GM12878 (cell line): ENCODE measurements at regions not wholly inside any gene's neighbourhood (a gene's known extent, or its start where the extent isn't known, plus 50 kb on each side); places are given as distances from the start of the nearest gene placed in this dataset.
"Not testable (repeated sequence)": the region's sequence is repeated elsewhere in the genome, so short reads cannot be mapped to it uniquely, and the experiment has no call there.

Source experiments
- ATAC-seq: fragments of 200-7000 bp; cut with Tn5 transposase; 3 replicates; pipeline ENCODE4 v1.9.1; 2020; ENCODE audit warnings: mild to moderate bottlenecking, moderate library complexity
- BruUV-seq: library from RNA; stranded (reverse); fragments of 400-500 nt; replicated peaks from 2 replicates; lab custom pipeline; 2021; lab: Mats Ljungman, UMichigan
- CTCF ChIA-PET: fragments of 300-600 bp; sonication (Branson Sonifier 250); formaldehyde crosslinking; extraction: SDS; loops from one replicate; lab custom pipeline; 2021; ENCODE audit warnings: inconsistent platforms; lab: Yijun Ruan, JAX
- POLR2A ChIA-PET: fragments of 350-600 bp; formaldehyde crosslinking; extraction: SDS; loops from one replicate; lab custom pipeline; 2021; ENCODE audit warnings: inconsistent platforms; lab: Charles Lee
- RAD21 ChIA-PET: fragments of 300-600 bp; sonication (Branson Sonifier 250); formaldehyde crosslinking; loops from one replicate; lab custom pipeline; 2023; ENCODE audit warnings: antibody characterized with exemption; ENCODE audit not compliant: unreplicated experiment; lab: Charles Lee
- SMC1A ChIA-PET: fragments of 300-600 bp; sonication (Branson Sonifier 250); formaldehyde crosslinking; loops from one replicate; lab custom pipeline; 2023; ENCODE audit not compliant: unreplicated experiment, uncharacterized antibody; lab: Charles Lee
- DNase-seq: peaks from one replicate; pipeline ENCODE4 v3.0.0-alpha.2; 2011; ENCODE audit warnings: low read depth, low spot score
- FAIRE-seq: peaks from 3 replicates; lab custom pipeline; 2011; peaks lifted over from hg19 to GRCh38; lab: Jason Lieb, UNC
- H2AFZ ChIP-seq: 2 replicates; pipeline ENCODE4 v1.6.0; 2011; ENCODE audit warnings: low read depth, low read length, control low read depth; ENCODE audit not compliant: control insufficient read depth
- H3K27ac ChIP-seq: 2 replicates; pipeline ENCODE4 v1.5.1; 2011; ENCODE audit warnings: control low read depth; ENCODE audit not compliant: control insufficient read depth, insufficient read depth
- H3K27me3 ChIP-seq, 2 experiments: replicated peaks in 1 of 2; 2 replicates each; pipeline versions ENCODE4 v1.6.0 to v1.6.1; 2011; ENCODE audit warnings: low read length in 1 of 2; ENCODE audit not compliant: control insufficient read depth in 2 of 2, insufficient read depth in 2 of 2
- H3K36me3 ChIP-seq, 2 experiments: 2 replicates each; pipeline ENCODE4 v1.5.1; 2011; ENCODE audit warnings: low read length in 1 of 2; ENCODE audit not compliant: control insufficient read depth in 2 of 2, insufficient read depth in 2 of 2
- H3K4me1 ChIP-seq: 2 replicates; pipeline ENCODE4 v1.6.1; 2011; ENCODE audit warnings: mild to moderate bottlenecking, low read length, moderate library complexity, mixed read lengths; ENCODE audit not compliant: control insufficient read depth, insufficient read depth
- H3K4me2 ChIP-seq: 2 replicates; pipeline ENCODE4 v1.6.0; 2011; ENCODE audit warnings: control low read depth; ENCODE audit not compliant: control insufficient read depth, insufficient read depth
- H3K4me3 ChIP-seq: fragments of 200-600 bp; sonication (generic); 2 replicates; pipeline ENCODE4 v1.5.1; 2016
- H3K79me2 ChIP-seq: 2 replicates; pipeline ENCODE4 v1.6.0; 2011; ENCODE audit warnings: low read length; ENCODE audit not compliant: control insufficient read depth, insufficient read depth
- H3K9ac ChIP-seq: 2 replicates; pipeline ENCODE4 v1.8.0; 2011; ENCODE audit warnings: low read length, control low read depth, mixed read lengths; ENCODE audit not compliant: control insufficient read depth, insufficient read depth
- H3K9me3 ChIP-seq: replicated peaks from 3 replicates; pipeline ENCODE4 v1.5.1; 2011; ENCODE audit warnings: mild to moderate bottlenecking, low read length; ENCODE audit not compliant: control insufficient read depth, insufficient read depth
- H4K20me1 ChIP-seq: 2 replicates; pipeline ENCODE4 v1.6.0; 2011; ENCODE audit not compliant: control insufficient read depth, insufficient read depth
- FOXM1 ChIP-seq: IDR thresholded peaks from 2 replicates; pipeline ENCODE4 v1.6.1; 2012; ENCODE audit warnings: low read depth, mild to moderate bottlenecking, inconsistent platforms, low read length, moderate library complexity
- MXI1 ChIP-seq: fragments of 150-350 bp; IDR thresholded peaks from 2 replicates; pipeline ENCODE4 v1.6.1; 2011; ENCODE audit warnings: low read depth, mild to moderate bottlenecking, inconsistent platforms, low read length, improper control_type of control experiment
- SMARCA5 ChIP-seq: fragments of 450-650 bp; IDR thresholded peaks from 2 replicates; pipeline ENCODE4 v1.6.1; 2017; ENCODE audit warnings: mild to moderate bottlenecking
- TAF1 ChIP-seq: IDR thresholded peaks from 2 replicates; pipeline ENCODE4 v1.6.1; 2011; ENCODE audit warnings: mild to moderate bottlenecking, low read depth, low read length, borderline replicate concordance
- ZNF24 ChIP-seq: fragments of 450-650 bp; IDR thresholded peaks from 2 replicates; pipeline ENCODE4 v1.6.1; 2017; ENCODE audit warnings: antibody characterized with exemption, mild to moderate bottlenecking
- ZNF274 ChIP-seq: IDR thresholded peaks from one replicate; pipeline ENCODE4 v1.8.0; 2011; ENCODE audit not compliant: insufficient read length, insufficient read depth
- WGBS: methylation state at CpG from one replicate; pipeline ENCODE4 v1.1.6; 2016; ENCODE audit warnings: low lambda C conversion rate; ENCODE audit not compliant: insufficient replicate concordance, insufficient coverage; ENCODE audit errors: missing lambda C conversion rate; 5-methylcytosine and 5-hydroxymethylcytosine counted together
- in situ Hi-C: fragments of 300-500 bp; cut with MboI; formaldehyde crosslinking; loops from 9 replicates; pipeline ENCODE4 v1.14.3; 2018; ENCODE audit warnings: mixed read lengths
- intact Hi-C: fragments of 100-400 bp; cut with micrococcal nuclease; formaldehyde crosslinking; loops from one replicate; pipeline ENCODE4 v1.14.2; 2022; ENCODE audit not compliant: unreplicated experiment
- TF ChIP-seq, protein P1 (sequence below): fragments of 450-650 bp; IDR thresholded peaks from 2 replicates; pipeline ENCODE4 v1.6.1; 2017; ENCODE audit warnings: low read depth, mild to moderate bottlenecking, moderate library complexity
- TF ChIP-seq, protein P2 (sequence below): IDR thresholded peaks from 2 replicates; pipeline ENCODE4 v1.6.1; 2012; ENCODE audit warnings: improper control_type of control experiment, low read depth, low read length; ENCODE audit not compliant: insufficient replicate concordance

DNA sequence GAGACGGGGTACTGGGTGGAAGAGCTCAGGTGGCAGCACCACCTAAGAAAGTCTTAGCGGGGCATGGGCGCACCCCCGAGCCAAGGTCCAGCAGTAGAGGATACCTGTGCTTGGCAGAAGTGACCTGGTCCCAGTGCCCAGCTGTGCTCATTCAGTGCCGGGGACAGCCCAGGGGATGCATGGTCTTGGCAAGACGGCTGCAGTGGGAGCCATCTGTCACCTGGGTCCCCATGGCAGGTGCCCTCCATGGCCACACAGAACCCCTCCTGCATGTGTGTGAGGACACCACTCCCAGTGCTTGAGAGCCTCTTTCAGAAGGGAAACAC, 664.7 kb downstream of the QKI start (continued):
- TF ChIP-seq, protein P1, sequence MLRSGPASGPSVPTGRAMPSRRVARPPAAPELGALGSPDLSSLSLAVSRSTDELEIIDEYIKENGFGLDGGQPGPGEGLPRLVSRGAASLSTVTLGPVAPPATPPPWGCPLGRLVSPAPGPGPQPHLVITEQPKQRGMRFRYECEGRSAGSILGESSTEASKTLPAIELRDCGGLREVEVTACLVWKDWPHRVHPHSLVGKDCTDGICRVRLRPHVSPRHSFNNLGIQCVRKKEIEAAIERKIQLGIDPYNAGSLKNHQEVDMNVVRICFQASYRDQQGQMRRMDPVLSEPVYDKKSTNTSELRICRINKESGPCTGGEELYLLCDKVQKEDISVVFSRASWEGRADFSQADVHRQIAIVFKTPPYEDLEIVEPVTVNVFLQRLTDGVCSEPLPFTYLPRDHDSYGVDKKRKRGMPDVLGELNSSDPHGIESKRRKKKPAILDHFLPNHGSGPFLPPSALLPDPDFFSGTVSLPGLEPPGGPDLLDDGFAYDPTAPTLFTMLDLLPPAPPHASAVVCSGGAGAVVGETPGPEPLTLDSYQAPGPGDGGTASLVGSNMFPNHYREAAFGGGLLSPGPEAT, result no peak

DNA sequence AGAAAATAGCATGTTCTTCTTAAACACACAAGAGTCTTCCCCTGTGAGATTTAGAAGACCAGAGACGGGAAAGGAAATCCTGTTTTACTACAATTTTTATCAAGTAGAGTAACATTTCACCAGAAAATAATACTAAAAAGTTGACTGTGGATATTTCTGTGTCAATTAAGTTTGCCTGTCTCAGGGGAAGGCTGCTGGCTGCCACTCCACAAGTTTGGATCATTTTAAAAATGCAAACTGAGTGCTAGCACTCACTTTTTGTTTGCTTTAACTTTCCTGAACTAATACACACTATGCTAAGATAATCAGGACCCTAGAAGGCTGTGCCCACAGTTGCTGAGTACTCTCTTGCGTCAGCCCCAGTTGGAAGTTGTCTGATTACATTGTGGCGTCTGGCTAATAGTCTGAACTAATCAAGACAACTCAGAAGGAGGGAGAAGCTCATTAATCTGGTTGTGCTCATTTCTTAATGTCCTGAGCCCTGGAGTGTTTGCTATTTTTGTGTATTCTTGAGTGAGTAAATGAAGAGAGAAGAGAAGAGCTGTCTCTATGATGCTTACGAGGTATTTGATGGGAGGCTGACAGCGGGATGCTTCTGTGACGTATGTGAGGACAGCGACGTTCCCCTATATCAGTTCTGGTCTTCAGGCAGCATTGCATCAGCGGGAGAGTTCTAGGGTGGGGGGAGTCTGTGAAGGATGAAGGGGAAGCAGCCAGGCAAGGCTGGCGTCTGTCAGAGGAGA, 664.2 kb downstream of the QKI start:
- POLR2A ChIA-PET, result no interaction called here
- FAIRE-seq, result no peak
- 30% methylated on average over 10 of the region's 10 CpGs for WGBS
- Histone ChIP-seq H3K4me3 (no peak overlapping the region), H3K9ac (no peak overlapping the region), H3K4me2 (no peak overlapping the region), H3K36me3 (no peaks in the 10 kb centered on the region), H4K20me1 (no peaks in the 10 kb centered on the region), H3K9me3 (no peaks in the 10 kb centered on the region), H3K79me2 (no peaks in the 10 kb centered on the region), H3K27ac (no peak overlapping the region), H3K27me3 (no peaks in the 10 kb centered on the region), H3K4me1 (no peaks in the 10 kb centered on the region), H2AFZ (no peak overlapping the region)
- TF ChIP-seq ZNF24 (no peak), FOXM1 (no peak), TAF1 (no peak), ZNF274 (no peak), MXI1 (no peak), SMARCA5 (no peak)
- TF ChIP-seq, protein P2, sequence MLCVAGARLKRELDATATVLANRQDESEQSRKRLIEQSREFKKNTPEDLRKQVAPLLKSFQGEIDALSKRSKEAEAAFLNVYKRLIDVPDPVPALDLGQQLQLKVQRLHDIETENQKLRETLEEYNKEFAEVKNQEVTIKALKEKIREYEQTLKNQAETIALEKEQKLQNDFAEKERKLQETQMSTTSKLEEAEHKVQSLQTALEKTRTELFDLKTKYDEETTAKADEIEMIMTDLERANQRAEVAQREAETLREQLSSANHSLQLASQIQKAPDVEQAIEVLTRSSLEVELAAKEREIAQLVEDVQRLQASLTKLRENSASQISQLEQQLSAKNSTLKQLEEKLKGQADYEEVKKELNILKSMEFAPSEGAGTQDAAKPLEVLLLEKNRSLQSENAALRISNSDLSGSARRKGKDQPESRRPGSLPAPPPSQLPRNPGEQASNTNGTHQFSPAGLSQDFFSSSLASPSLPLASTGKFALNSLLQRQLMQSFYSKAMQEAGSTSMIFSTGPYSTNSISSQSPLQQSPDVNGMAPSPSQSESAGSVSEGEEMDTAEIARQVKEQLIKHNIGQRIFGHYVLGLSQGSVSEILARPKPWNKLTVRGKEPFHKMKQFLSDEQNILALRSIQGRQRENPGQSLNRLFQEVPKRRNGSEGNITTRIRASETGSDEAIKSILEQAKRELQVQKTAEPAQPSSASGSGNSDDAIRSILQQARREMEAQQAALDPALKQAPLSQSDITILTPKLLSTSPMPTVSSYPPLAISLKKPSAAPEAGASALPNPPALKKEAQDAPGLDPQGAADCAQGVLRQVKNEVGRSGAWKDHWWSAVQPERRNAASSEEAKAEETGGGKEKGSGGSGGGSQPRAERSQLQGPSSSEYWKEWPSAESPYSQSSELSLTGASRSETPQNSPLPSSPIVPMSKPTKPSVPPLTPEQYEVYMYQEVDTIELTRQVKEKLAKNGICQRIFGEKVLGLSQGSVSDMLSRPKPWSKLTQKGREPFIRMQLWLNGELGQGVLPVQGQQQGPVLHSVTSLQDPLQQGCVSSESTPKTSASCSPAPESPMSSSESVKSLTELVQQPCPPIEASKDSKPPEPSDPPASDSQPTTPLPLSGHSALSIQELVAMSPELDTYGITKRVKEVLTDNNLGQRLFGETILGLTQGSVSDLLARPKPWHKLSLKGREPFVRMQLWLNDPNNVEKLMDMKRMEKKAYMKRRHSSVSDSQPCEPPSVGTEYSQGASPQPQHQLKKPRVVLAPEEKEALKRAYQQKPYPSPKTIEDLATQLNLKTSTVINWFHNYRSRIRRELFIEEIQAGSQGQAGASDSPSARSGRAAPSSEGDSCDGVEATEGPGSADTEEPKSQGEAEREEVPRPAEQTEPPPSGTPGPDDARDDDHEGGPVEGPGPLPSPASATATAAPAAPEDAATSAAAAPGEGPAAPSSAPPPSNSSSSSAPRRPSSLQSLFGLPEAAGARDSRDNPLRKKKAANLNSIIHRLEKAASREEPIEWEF, result no peak
- ATAC-seq, result no peak
- CTCF ChIA-PET, result no interaction called here
- DNase-seq, result no peak
- no TSS peak for BruUV-seq
- in situ Hi-C loops, result no loop called here
- RAD21 ChIA-PET, result no interaction called here
- SMC1A ChIA-PET, result no interaction called here
- intact Hi-C loops, result no loop called here

DNA sequence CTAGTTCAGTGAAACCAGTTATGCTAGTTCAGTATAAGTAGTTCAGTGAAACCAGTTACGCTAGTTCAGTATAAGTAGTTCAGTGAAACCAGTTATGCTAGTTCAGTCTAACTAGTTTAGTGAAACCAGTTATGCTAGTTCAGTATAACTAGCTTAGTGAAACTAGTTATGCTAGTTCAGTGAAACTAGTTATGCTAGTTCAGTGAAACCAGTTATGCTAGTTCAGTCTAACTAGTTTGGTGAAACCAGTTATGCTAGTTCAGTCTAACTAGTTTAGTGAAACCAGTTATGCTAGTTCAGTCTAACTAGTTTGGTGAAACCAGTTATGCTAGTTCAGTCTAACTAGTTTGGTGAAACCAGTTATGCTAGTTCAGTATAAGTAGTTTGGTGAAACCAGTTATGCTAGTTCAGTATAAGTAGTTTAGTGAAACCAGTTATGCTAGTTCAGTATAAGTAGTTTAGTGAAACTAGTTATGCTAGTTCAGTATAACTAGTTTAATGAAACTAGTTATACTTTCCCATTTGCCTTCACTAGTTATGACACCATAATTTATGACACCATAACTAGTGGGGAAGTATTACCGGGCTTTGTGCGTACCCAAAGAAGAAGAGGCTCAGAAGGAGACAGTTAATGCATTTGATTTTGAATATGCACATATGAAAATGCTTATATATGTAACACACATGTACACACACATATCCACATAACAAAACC, 662.5 kb downstream of the QKI start:
- H3K4me3 ChIP-seq, intact Hi-C loops, H3K27me3 ChIP-seq, H3K9me3 ChIP-seq, in situ Hi-C loops, H3K9ac ChIP-seq, SMC1A ChIA-PET, H3K27ac ChIP-seq, H2AFZ ChIP-seq, CTCF ChIA-PET, H3K4me2 ChIP-seq, ATAC-seq, H3K79me2 ChIP-seq, BruUV-seq, POLR2A ChIA-PET, FAIRE-seq, H4K20me1 ChIP-seq, RAD21 ChIA-PET, H3K4me1 ChIP-seq, H3K36me3 ChIP-seq, DNase-seq: not testable (repeated sequence)
- 62% methylated on average over 3 of the region's 3 CpGs for WGBS
